ENCODE measurements at regions not wholly inside any gene's neighbourhood (a gene's known extent, or its start where the extent isn't known, plus 50 kb on each side); places are given as distances from the start of the nearest gene placed in this dataset.

GRCh38 chr11:27857588-27857987, 157.3 kb upstream of the BDNF start:
- Histone ChIP-seq H3K27me3 (replicated peaks; ENCODE audit: control insufficient read depth, insufficient read depth, low read length) (no peaks in the 10 kb centered on the region), H3K4me3 (ENCODE audit: low read length) (no peak overlapping the region), H3K9ac (ENCODE audit: low read length) (no peak overlapping the region), H3K36me3 (ENCODE audit: control insufficient read depth, insufficient read depth, low read length, severe bottlenecking) (no peaks in the 10 kb centered on the region), H3K4me1 (ENCODE audit: control insufficient read depth, insufficient read depth, low read length) (peaks cover 19% of the 10 kb centered on the region), H3K9me3 (ENCODE audit: control insufficient read depth, low read length) (no peaks in the 10 kb centered on the region)
- DNase-seq (ENCODE audit: low read depth) = no peak

DNA sequence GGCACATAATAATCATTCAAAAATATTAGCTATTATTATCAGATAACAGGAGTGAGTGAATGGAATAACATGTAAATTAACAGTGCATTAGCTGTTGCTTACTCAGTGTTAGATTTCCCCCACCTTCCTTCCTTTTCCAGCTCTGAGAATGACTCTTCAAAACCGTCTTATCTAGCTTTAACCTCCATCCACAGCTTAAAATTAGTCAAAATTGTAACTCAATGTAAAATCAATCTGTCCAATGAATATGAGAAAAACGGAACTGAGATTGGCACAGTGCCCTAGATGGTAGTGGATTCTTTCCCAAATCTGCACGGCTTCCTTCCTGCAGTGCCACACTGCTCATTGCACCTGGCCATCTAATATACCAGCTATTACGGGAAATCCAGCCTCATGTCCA, 156.8 kb upstream of the BDNF start:
- Histone ChIP-seq H3K9me3 (ENCODE audit: control insufficient read depth, low read length) (no peaks in the 10 kb centered on the region), H3K27me3 (replicated peaks; ENCODE audit: control insufficient read depth, insufficient read depth, low read length) (no peaks in the 10 kb centered on the region), H3K9ac (ENCODE audit: low read length) (no peak overlapping the region), H3K4me3 (ENCODE audit: low read length) (no peak overlapping the region), H3K4me1 (ENCODE audit: control insufficient read depth, insufficient read depth, low read length) (peaks cover 14% of the 10 kb centered on the region), H3K36me3 (ENCODE audit: control insufficient read depth, insufficient read depth, low read length, severe bottlenecking) (no peaks in the 10 kb centered on the region)
- DNase-seq (ENCODE audit: low read depth) = no peak

DNA sequence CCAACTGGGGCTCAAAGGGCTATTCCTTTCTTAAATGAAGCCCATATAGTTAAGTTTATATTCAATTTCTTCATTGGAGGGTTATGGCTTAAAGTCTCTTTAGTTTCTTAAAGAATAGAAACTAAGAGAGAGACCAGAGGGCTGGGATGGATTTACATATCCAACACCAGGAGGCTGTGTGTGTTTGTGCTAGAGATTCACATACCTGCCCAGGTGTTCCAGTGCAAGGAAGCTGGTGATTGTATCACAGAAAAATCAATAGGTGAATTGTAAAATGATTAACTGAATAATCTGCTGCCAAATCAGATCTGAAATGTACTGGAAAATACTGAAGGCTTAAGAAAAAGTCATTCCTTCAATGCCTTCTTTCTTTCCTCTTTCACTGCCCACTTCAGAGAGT, 148.2 kb upstream of the BDNF start:
- no peaks in the 10 kb centered on the region for H3K36me3 ChIP-seq (ENCODE audit: control insufficient read depth, insufficient read depth, low read length, severe bottlenecking)
- H3K9ac ChIP-seq (ENCODE audit: low read length) = no peak overlapping the region
- H3K4me3 ChIP-seq (ENCODE audit: low read length) = no peak overlapping the region
- H3K4me1 ChIP-seq (ENCODE audit: control insufficient read depth, insufficient read depth, low read length) = no peaks in the 10 kb centered on the region
- no peaks in the 10 kb centered on the region for H3K27me3 ChIP-seq (replicated peaks; ENCODE audit: control insufficient read depth, insufficient read depth, low read length)
- no peaks in the 10 kb centered on the region for H3K9me3 ChIP-seq (ENCODE audit: control insufficient read depth, low read length)
- no peak for DNase-seq (ENCODE audit: low read depth)

DNA sequence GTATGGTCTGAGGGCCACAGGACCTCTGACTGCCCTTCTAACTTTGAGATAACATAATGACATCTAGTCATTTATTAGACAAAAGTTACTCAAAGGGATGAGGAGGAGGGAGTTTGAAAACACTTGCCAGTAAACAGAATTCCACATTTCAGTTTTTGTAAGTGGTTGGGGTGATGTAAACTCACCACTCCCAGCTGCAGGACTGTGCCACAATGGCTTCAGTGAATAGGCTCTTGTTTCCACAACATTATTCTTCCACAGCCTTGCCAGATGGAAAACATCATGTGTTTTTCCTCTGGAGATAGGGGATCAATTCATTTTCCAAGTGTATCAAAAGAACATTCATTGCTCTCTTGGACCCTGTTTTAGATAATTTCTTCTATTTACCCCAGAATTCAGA, 147.2 kb upstream of the BDNF start:
- DNase-seq (ENCODE audit: low read depth) = no peak
- H3K9me3 ChIP-seq (ENCODE audit: control insufficient read depth, low read length) = no peaks in the 10 kb centered on the region
- no peaks in the 10 kb centered on the region for H3K27me3 ChIP-seq (replicated peaks; ENCODE audit: control insufficient read depth, insufficient read depth, low read length)
- no peak overlapping the region for H3K9ac ChIP-seq (ENCODE audit: low read length)
- H3K36me3 ChIP-seq (ENCODE audit: control insufficient read depth, insufficient read depth, low read length, severe bottlenecking) = no peaks in the 10 kb centered on the region
- H3K4me1 ChIP-seq (ENCODE audit: control insufficient read depth, insufficient read depth, low read length) = no peaks in the 10 kb centered on the region
- H3K4me3 ChIP-seq (ENCODE audit: low read length) = no peak overlapping the region

DNA sequence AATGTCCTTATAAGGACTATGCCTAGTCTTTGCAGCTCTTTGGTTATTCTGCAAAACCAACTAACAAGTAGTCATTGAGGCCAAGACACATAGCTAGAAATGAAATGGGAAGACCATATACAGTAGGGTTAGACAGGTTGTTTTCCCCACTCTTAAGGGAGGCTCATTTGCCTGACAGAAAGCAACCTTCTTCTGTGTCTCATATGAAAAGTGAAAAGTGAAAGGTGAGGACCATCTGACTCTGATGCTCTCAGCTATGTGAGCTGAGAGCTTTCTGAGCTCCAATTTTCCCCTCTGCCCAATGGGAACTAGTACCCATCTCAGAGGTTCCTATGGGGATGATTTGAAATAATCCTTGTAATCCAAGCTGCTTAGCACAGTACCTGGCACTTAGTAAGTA, 142.0 kb upstream of the BDNF start:
- no peak for DNase-seq (ENCODE audit: low read depth)
- Histone ChIP-seq H3K9me3 (ENCODE audit: control insufficient read depth, low read length) (no peaks in the 10 kb centered on the region), H3K4me3 (ENCODE audit: low read length) (no peak overlapping the region), H3K27me3 (replicated peaks; ENCODE audit: control insufficient read depth, insufficient read depth, low read length) (no peaks in the 10 kb centered on the region), H3K9ac (ENCODE audit: low read length) (no peak overlapping the region), H3K36me3 (ENCODE audit: control insufficient read depth, insufficient read depth, low read length, severe bottlenecking) (no peaks in the 10 kb centered on the region), H3K4me1 (ENCODE audit: control insufficient read depth, insufficient read depth, low read length) (no peaks in the 10 kb centered on the region)

DNA sequence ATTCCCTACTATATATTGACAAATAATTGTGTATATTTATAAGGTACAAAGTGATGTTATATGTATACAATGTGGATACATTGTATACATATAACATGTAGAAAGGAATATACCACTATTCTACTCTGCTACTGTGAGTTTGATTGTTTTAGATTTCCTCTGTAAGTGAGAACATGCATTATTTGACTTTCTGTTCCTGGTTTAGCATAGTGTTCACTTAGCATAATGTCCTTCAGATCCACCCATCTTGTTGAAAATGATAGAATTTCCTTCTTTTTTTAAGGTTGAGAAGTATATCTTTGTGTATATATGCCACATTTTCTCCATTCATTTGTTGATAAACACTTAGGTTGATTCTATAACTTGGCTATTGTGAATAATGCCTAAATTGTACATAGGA, 140.8 kb upstream of the BDNF start:
- Histone ChIP-seq H3K27me3 (replicated peaks; ENCODE audit: control insufficient read depth, insufficient read depth, low read length) (no peaks in the 10 kb centered on the region), H3K4me3 (ENCODE audit: low read length) (no peak overlapping the region), H3K36me3 (ENCODE audit: control insufficient read depth, insufficient read depth, low read length, severe bottlenecking) (no peaks in the 10 kb centered on the region), H3K4me1 (ENCODE audit: control insufficient read depth, insufficient read depth, low read length) (no peaks in the 10 kb centered on the region), H3K9me3 (ENCODE audit: control insufficient read depth, low read length) (no peaks in the 10 kb centered on the region), H3K9ac (ENCODE audit: low read length) (no peak overlapping the region)
- DNase-seq (ENCODE audit: low read depth) = no peak

GRCh38 chr11:27839226-27839913, 139.1 kb upstream of the BDNF start:
- no peaks in the 10 kb centered on the region for H3K36me3 ChIP-seq (ENCODE audit: control insufficient read depth, insufficient read depth, low read length, severe bottlenecking)
- DNase-seq (ENCODE audit: low read depth) = peak; percentile 52
- no peak overlapping the region for H3K4me3 ChIP-seq (ENCODE audit: low read length)
- no peaks in the 10 kb centered on the region for H3K27me3 ChIP-seq (replicated peaks; ENCODE audit: control insufficient read depth, insufficient read depth, low read length)
- H3K9me3 ChIP-seq (ENCODE audit: control insufficient read depth, low read length) = no peaks in the 10 kb centered on the region
- H3K4me1 ChIP-seq (ENCODE audit: control insufficient read depth, insufficient read depth, low read length) = no peaks in the 10 kb centered on the region
- H3K9ac ChIP-seq (ENCODE audit: low read length) = no peak overlapping the region

DNA sequence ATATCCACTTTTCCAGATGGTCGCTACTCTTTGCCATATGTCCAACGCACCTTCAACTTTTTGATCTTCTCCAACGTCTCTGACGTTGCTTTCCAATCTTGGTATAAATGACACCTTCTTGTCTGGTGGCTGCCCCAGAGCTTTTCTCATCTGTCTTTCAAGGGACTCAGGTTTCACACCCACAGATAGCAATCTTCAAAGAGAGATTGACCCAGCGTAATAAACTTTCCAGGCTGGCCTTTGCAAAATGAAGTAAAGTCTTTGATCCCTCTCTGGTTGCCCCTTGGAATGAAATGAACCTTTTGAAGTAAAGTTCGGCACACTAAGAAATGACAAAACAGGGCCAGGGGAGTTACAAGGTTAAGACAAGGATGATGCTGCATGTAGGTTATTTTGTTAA, 138.4 kb upstream of the BDNF start:
- H3K9me3 ChIP-seq (ENCODE audit: control insufficient read depth, low read length) = no peaks in the 10 kb centered on the region
- H3K9ac ChIP-seq (ENCODE audit: low read length) = no peak overlapping the region
- H3K36me3 ChIP-seq (ENCODE audit: control insufficient read depth, insufficient read depth, low read length, severe bottlenecking) = no peaks in the 10 kb centered on the region
- H3K27me3 ChIP-seq (replicated peaks; ENCODE audit: control insufficient read depth, insufficient read depth, low read length) = no peaks in the 10 kb centered on the region
- H3K4me1 ChIP-seq (ENCODE audit: control insufficient read depth, insufficient read depth, low read length) = no peaks in the 10 kb centered on the region
- DNase-seq (ENCODE audit: low read depth) = no peak
- no peak overlapping the region for H3K4me3 ChIP-seq (ENCODE audit: low read length)

- Histone ChIP-seq H3K4me1 (ENCODE audit: control insufficient read depth, insufficient read depth, low read length) (no peaks in the 10 kb centered on the region), H3K36me3 (ENCODE audit: control insufficient read depth, insufficient read depth, low read length, severe bottlenecking) (no peaks in the 10 kb centered on the region), H3K9ac (ENCODE audit: low read length) (no peak overlapping the region), H3K9me3 (ENCODE audit: control insufficient read depth, low read length) (no peaks in the 10 kb centered on the region), H3K4me3 (ENCODE audit: low read length) (no peak overlapping the region), H3K27me3 (replicated peaks; ENCODE audit: control insufficient read depth, insufficient read depth, low read length) (no peaks in the 10 kb centered on the region)
- DNase-seq (ENCODE audit: low read depth) = no peak
Measured at GRCh38 chr11:27837895-27838563, 137.8 kb upstream of the BDNF start.

GRCh38 chr11:27830206-27830605, 130.0 kb upstream of the BDNF start:
- no peak overlapping the region for H3K9ac ChIP-seq (ENCODE audit: low read length)
- H3K36me3 ChIP-seq (ENCODE audit: control insufficient read depth, insufficient read depth, low read length, severe bottlenecking) = no peaks in the 10 kb centered on the region
- H3K4me3 ChIP-seq (ENCODE audit: low read length) = no peak overlapping the region
- no peak for DNase-seq (ENCODE audit: low read depth)
- H3K27me3 ChIP-seq (replicated peaks; ENCODE audit: control insufficient read depth, insufficient read depth, low read length) = no peaks in the 10 kb centered on the region
- H3K9me3 ChIP-seq (ENCODE audit: control insufficient read depth, low read length) = peaks cover 6% of the 10 kb centered on the region
- H3K4me1 ChIP-seq (ENCODE audit: control insufficient read depth, insufficient read depth, low read length) = no peaks in the 10 kb centered on the region

GRCh38 chr11:27820249-27820648, 120.0 kb upstream of the BDNF start:
- H3K4me3 ChIP-seq (ENCODE audit: low read length) = no peak overlapping the region

DNA sequence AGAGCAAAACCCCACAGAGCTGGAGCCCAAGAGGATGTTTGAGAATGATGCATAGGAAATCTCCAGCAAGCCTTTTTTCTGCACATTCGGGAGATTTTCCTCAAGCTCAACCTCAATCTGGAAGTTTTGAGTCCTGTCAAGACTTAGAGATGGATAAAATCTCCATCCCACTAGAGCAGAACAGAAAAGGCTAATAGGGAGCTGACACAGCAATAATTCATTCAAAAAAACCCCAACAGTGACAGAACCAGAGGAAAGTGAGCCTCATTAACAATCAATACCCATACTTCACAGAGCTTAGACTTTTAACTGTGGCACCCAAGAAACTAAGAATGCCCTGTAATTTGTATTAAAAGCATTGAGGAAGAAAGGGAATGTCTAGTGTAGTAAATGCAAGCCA, 115.9 kb upstream of the BDNF start:
- Histone ChIP-seq H3K27me3 (replicated peaks; ENCODE audit: control insufficient read depth, insufficient read depth, low read length) (no peaks in the 10 kb centered on the region), H3K4me1 (ENCODE audit: control insufficient read depth, insufficient read depth, low read length) (peaks cover 4% of the 10 kb centered on the region)

More at GRCh38 chr11:27820249-27820648, 120.0 kb upstream of the BDNF start:
- no peaks in the 10 kb centered on the region for H3K9me3 ChIP-seq (ENCODE audit: control insufficient read depth, low read length)
- H3K27me3 ChIP-seq (replicated peaks; ENCODE audit: control insufficient read depth, insufficient read depth, low read length) = no peaks in the 10 kb centered on the region
- H3K4me1 ChIP-seq (ENCODE audit: control insufficient read depth, insufficient read depth, low read length) = peaks cover 4% of the 10 kb centered on the region
- DNase-seq (ENCODE audit: low read depth) = peak; percentile 47
- no peak overlapping the region for H3K9ac ChIP-seq (ENCODE audit: low read length)
- H3K36me3 ChIP-seq (ENCODE audit: control insufficient read depth, insufficient read depth, low read length, severe bottlenecking) = no peaks in the 10 kb centered on the region

More for the DNA sequence above, 115.9 kb upstream of the BDNF start:
- H3K4me3 ChIP-seq (ENCODE audit: low read length) = no peak overlapping the region
- H3K9me3 ChIP-seq (ENCODE audit: control insufficient read depth, low read length) = no peaks in the 10 kb centered on the region
- no peaks in the 10 kb centered on the region for H3K36me3 ChIP-seq (ENCODE audit: control insufficient read depth, insufficient read depth, low read length, severe bottlenecking)
- H3K9ac ChIP-seq (ENCODE audit: low read length) = no peak overlapping the region
- DNase-seq (ENCODE audit: low read depth) = no peak
